Stimulated activated CD8-positive, alpha-beta memory T cell treated with anti-CD3 and anti-CD28 coated beads, Interleukin-2, amount 100 ng/mL, for 48 hours (primary cell): ENCODE measurements at regions not wholly inside any gene's neighbourhood (a gene's known extent, or its start where the extent isn't known, plus 50 kb on each side); places are given as distances from the start of the nearest gene placed in this dataset.
"Not testable (repeated sequence)": the region's sequence is repeated elsewhere in the genome, so short reads cannot be mapped to it uniquely, and the experiment has no call there.

Experiments
- DNase-seq, 2 donors: peaks; one replicate each; pipeline ENCODE4 v3.0.0-alpha.2; 2020; ENCODE audit warnings: low read depth in 2 of 2

GRCh38 chr19:27718234-27718633 lies 1494.7 kb downstream of the UQCRFS1 start:
- no peak for DNase-seq

- no peak for DNase-seq
These were observed 1495.1 kb downstream of the UQCRFS1 start for GRCh38 chr19:27717825-27718224.

- no peak for DNase-seq
These were observed 1496.0 kb downstream of the UQCRFS1 start for GRCh38 chr19:27716922-27717321.

GRCh38 chr19:27714857-27715256 lies 1498.1 kb downstream of the UQCRFS1 start:
- no peak for DNase-seq

- no peak for DNase-seq
These were observed 1503.5 kb downstream of the UQCRFS1 start for GRCh38 chr19:27709496-27709895.

- not testable (repeated sequence) for DNase-seq
These were observed 1504.0 kb downstream of the UQCRFS1 start for GRCh38 chr19:27708986-27709385.

- DNase-seq = not testable (repeated sequence)
These were observed 1505.9 kb downstream of the UQCRFS1 start for GRCh38 chr19:27707026-27707425.

- no peak for DNase-seq
These were observed 1507.1 kb downstream of the UQCRFS1 start for GRCh38 chr19:27705896-27706295.

GRCh38 chr19:27694361-27695055 lies 1518.4 kb downstream of the UQCRFS1 start:
- no peak for DNase-seq

GRCh38 chr19:27691991-27692390 lies 1521.0 kb downstream of the UQCRFS1 start:
- no peak for DNase-seq

GRCh38 chr19:27689734-27690241 lies 1523.2 kb downstream of the UQCRFS1 start:
- no peak for DNase-seq

GRCh38 chr19:27684293-27684692 lies 1528.7 kb downstream of the UQCRFS1 start:
- no peak for DNase-seq

- DNase-seq = no peak
These were observed 1531.0 kb downstream of the UQCRFS1 start for GRCh38 chr19:27681972-27682371.

GRCh38 chr19:27679905-27680304 lies 1533.0 kb downstream of the UQCRFS1 start:
- DNase-seq = no peak

- DNase-seq = no peak
These were observed 1533.6 kb downstream of the UQCRFS1 start for GRCh38 chr19:27679399-27679798.

GRCh38 chr19:27676877-27677276 lies 1536.1 kb downstream of the UQCRFS1 start:
- no peak for DNase-seq

GRCh38 chr19:27676334-27676733 lies 1536.6 kb downstream of the UQCRFS1 start:
- no peak for DNase-seq

- DNase-seq = no peak
These were observed 1537.2 kb downstream of the UQCRFS1 start for GRCh38 chr19:27675771-27676170.

- DNase-seq = no peak
These were observed 1538.2 kb downstream of the UQCRFS1 start for GRCh38 chr19:27674701-27675100.

GRCh38 chr19:27673986-27674385 lies 1539.0 kb downstream of the UQCRFS1 start:
- no peak for DNase-seq

GRCh38 chr19:27672309-27673047 lies 1540.5 kb downstream of the UQCRFS1 start:
- no peak for DNase-seq

- DNase-seq = no peak
These were observed 1541.1 kb downstream of the UQCRFS1 start for GRCh38 chr19:27671876-27672275.

GRCh38 chr19:27660428-27660827 lies 1552.5 kb downstream of the UQCRFS1 start:
- DNase-seq = no peak
